ENCODE measurements at regions not wholly inside any gene's neighbourhood (a gene's known extent, or its start where the extent isn't known, plus 50 kb on each side); places are given as distances from the start of the nearest gene placed in this dataset.
A peak's percentile ranks its signal among the peaks of the same experiment; 100 is the strongest.

- DNase-seq (ENCODE audit: low read depth, low spot score): peak; percentile 4
- in situ Hi-C loops (cut with HindIII; ENCODE audit: low pct_unique_long_range_greater_than_20kb, low sequenced_read_pairs): no loop called here
These were observed 59.8 kb downstream of the VAX1 start for GRCh38 chr10:117078168-117078837.

GRCh38 chr10:117075064-117075463 lies 63.0 kb downstream of the VAX1 start:
- DNase-seq (ENCODE audit: low read depth, low spot score): no peak
- in situ Hi-C loops (cut with HindIII; ENCODE audit: low pct_unique_long_range_greater_than_20kb, low sequenced_read_pairs): no loop called here

- in situ Hi-C loops (cut with HindIII; ENCODE audit: low pct_unique_long_range_greater_than_20kb, low sequenced_read_pairs): no loop called here
- peak; percentile 12 for DNase-seq (ENCODE audit: low read depth, low spot score)
These were observed 63.4 kb downstream of the VAX1 start for GRCh38 chr10:117074621-117075020.

- no peak for DNase-seq (ENCODE audit: low read depth, low spot score)
- in situ Hi-C loops (cut with HindIII; ENCODE audit: low pct_unique_long_range_greater_than_20kb, low sequenced_read_pairs): no loop called here
These were observed 66.5 kb upstream of the SHTN1 start for GRCh38 chr10:117071286-117072050.
